ENCODE measurements at regions not wholly inside any gene's neighbourhood (a gene's known extent, or its start where the extent isn't known, plus 50 kb on each side); places are given as distances from the start of the nearest gene placed in this dataset.

DNA sequence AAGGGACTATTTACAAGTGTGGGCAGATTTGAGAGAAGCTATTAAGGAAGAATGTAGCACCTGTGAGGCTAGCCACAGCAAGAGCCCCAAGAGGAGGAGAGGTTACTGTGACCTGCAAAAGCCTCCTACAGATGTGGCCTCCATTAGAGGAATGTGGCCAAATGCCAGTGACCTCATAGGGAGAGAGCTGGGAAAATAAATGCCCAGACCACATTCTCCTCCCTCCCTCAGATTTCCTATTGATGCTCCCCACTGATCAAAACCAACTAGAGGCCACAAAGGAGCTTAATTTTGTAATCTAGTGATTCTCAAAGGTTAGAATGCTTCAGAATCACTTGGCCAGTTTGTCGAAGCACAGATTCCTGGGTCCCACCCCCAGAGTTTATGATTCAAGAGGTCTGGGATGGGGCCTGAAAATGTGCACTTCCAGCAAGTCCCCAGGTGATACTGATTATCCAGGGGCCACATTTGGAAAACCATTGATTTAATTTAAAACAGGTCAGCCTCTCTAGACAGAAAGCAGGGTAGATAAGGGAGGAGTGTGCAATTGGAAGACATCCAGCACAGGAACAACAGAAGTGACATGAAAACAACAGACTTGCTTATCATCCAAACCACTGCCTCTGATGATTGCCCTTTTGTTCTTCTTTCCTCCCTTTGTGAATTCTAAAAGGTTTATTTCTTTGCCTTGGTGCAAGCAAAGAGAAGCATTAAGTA lies 61.2 kb upstream of the RBBP8 start:
- Histone ChIP-seq H3K4me3 (no peak overlapping the region), H3K27ac (replicated peaks) (no peak overlapping the region), H3K4me1 (no peaks in the 10 kb centered on the region), H3K9me3 (replicated peaks) (no peaks in the 10 kb centered on the region), H3K27me3 (ENCODE audit: low read depth) (peaks cover 3% of the 10 kb centered on the region), H3K36me3 (no peaks in the 10 kb centered on the region)
- intact Hi-C loops (cut with micrococcal nuclease), result no loop called here
- TF ChIP-seq, protein P1, sequence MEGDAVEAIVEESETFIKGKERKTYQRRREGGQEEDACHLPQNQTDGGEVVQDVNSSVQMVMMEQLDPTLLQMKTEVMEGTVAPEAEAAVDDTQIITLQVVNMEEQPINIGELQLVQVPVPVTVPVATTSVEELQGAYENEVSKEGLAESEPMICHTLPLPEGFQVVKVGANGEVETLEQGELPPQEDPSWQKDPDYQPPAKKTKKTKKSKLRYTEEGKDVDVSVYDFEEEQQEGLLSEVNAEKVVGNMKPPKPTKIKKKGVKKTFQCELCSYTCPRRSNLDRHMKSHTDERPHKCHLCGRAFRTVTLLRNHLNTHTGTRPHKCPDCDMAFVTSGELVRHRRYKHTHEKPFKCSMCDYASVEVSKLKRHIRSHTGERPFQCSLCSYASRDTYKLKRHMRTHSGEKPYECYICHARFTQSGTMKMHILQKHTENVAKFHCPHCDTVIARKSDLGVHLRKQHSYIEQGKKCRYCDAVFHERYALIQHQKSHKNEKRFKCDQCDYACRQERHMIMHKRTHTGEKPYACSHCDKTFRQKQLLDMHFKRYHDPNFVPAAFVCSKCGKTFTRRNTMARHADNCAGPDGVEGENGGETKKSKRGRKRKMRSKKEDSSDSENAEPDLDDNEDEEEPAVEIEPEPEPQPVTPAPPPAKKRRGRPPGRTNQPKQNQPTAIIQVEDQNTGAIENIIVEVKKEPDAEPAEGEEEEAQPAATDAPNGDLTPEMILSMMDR (IDR thresholded peaks at IDR 0.05; ENCODE audit: borderline replicate concordance), result no peak
- DNase-seq, result no peak

DNA sequence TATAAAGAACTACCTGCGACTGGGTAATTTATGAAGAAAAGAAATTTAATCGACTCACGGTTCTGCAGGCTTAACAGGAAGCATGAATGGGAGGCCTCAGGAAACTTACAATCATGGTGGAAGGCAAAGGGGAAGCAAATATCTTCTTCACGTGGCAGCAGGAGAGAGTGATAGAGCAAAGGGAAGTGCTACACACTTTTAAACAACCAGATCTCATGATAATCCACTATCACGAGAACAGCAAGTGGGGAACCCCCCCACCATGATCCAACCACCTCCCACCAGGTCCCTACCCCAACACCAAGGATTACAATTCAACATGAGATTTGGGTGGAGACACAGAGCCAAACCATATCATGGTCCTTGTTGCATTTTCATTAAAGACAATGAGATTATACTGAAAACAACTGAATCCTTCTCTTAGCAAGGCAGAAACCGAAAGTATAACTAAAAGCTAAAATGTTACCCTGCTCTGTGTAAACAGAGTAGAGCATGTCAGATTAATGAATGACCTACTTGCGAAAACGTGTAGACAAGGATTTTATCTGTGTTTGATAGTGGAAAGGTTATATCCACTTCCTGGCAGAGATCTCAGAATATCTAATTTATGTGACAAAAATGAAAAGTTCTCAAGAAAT lies 60.1 kb upstream of the RBBP8 start:
- Histone ChIP-seq H3K4me3 (no peak overlapping the region), H3K27ac (replicated peaks) (no peak overlapping the region), H3K9me3 (replicated peaks) (no peaks in the 10 kb centered on the region), H3K4me1 (no peaks in the 10 kb centered on the region), H3K36me3 (no peaks in the 10 kb centered on the region), H3K27me3 (ENCODE audit: low read depth) (no peaks in the 10 kb centered on the region)
- intact Hi-C loops (cut with micrococcal nuclease), result no loop called here
- TF ChIP-seq, protein P1 (IDR thresholded peaks at IDR 0.05; ENCODE audit: borderline replicate concordance), result no peak
- DNase-seq, result no peak

DNA sequence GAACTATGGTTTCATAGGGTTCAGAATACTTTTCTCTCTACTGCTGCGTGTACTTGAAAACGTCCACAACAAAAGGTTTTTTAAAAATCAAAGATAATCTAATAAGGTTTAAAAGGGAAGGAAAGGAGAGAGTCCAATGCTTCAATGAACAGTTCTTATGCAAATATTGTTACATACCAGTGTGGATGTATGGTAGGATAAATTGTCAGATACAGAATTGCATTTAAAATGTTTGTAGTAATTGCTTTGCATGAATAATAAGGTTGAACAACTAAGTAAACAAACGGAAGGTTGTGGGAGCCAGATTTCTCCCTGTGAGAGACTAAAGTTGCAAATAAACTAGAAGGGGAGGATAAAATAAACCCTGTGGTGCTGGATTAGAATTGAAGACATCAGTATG lies 53.8 kb upstream of the RBBP8 start:
- Histone ChIP-seq H3K4me1 (no peaks in the 10 kb centered on the region), H3K4me3 (no peak overlapping the region), H3K27ac (replicated peaks) (no peak overlapping the region), H3K9me3 (replicated peaks) (no peaks in the 10 kb centered on the region), H3K27me3 (ENCODE audit: low read depth) (no peaks in the 10 kb centered on the region), H3K36me3 (no peaks in the 10 kb centered on the region)
- no peak for DNase-seq
- TF ChIP-seq, protein P1 (IDR thresholded peaks at IDR 0.05; ENCODE audit: borderline replicate concordance), result no peak
- intact Hi-C loops (cut with micrococcal nuclease), result no loop called here

DNA sequence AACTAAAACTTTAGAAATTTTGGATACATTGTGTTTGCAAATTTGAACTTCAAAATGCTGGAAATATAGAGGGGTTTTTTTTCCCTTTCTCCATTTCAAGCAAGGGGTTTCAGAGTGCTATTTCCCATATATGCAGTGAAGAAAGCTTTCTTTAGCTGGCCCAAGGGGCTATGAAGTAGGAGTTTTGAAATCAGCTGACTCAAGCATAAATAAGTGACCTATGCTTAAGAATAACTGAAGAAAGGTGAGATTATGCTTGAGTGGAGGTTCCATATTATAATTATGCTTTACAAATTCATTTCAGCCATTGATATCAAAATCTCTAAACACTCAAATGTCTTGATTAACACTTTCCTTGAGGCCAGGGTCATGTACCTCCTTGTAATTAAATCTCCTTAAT lies 51.0 kb upstream of the RBBP8 start:
- H3K4me1 ChIP-seq, result no peaks in the 10 kb centered on the region
- H3K9me3 ChIP-seq (replicated peaks), result peaks cover 10% of the 10 kb centered on the region
- H3K4me3 ChIP-seq, result no peak overlapping the region
- TF ChIP-seq, protein P1 (IDR thresholded peaks at IDR 0.05; ENCODE audit: borderline replicate concordance), result no peak
- H3K36me3 ChIP-seq, result no peaks in the 10 kb centered on the region
- intact Hi-C loops (cut with micrococcal nuclease), result no loop called here
- no peak overlapping the region for H3K27ac ChIP-seq (replicated peaks)
- no peaks in the 10 kb centered on the region for H3K27me3 ChIP-seq (ENCODE audit: low read depth)
- no peak for DNase-seq

DNA sequence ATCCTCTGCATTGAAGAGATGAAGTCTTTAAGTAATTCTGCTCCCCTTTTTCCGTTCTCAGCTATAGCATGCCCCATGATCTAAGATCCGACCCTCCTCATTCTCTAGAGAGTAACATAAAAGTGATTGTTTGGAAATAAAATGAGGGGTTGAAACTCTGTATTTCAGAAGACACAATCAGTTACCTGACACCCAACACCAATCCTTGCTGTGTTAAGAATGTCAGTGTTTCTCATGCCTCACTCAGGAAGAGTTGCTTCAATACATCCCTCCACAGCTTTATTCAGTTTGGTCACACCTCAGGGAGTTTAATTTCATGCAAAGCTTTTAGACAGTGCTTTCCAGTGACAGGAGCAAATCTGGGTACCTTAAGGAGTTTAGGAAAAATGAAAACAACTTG lies 49.9 kb upstream of the RBBP8 start:
- no peak overlapping the region for H3K27ac ChIP-seq (replicated peaks)
- H3K4me3 ChIP-seq, result no peak overlapping the region
- intact Hi-C loops (cut with micrococcal nuclease), result no loop called here
- DNase-seq, result no peak
- H3K4me1 ChIP-seq, result no peaks in the 10 kb centered on the region
- H3K9me3 ChIP-seq (replicated peaks), result peaks cover 10% of the 10 kb centered on the region
- H3K36me3 ChIP-seq, result no peaks in the 10 kb centered on the region
- TF ChIP-seq, protein P1 (IDR thresholded peaks at IDR 0.05; ENCODE audit: borderline replicate concordance), result no peak
- H3K27me3 ChIP-seq (ENCODE audit: low read depth), result no peaks in the 10 kb centered on the region
